GM21423 (cell line): ENCODE measurements at regions not wholly inside any gene's neighbourhood (a gene's known extent, or its start where the extent isn't known, plus 50 kb on each side); places are given as distances from the start of the nearest gene placed in this dataset.
"Not testable (repeated sequence)": the region's sequence is repeated elsewhere in the genome, so short reads cannot be mapped to it uniquely, and the experiment has no call there.

Source experiments
- ATAC-seq: cut with Tn5 transposase; IDR thresholded peaks from one replicate; pipeline ENCODE4 v1.9.1; 2021; ENCODE audit warnings: mild to moderate bottlenecking, moderate library complexity; ENCODE audit not compliant: unreplicated experiment

GRCh38 chr2:195228547-195228946 is 428.5 kb upstream of the SLC39A10 start:
- not testable (repeated sequence) for ATAC-seq

GRCh38 chr2:195214072-195214471 is 443.0 kb upstream of the SLC39A10 start:
- no peak for ATAC-seq

GRCh38 chr2:195212586-195212985 is 444.4 kb upstream of the SLC39A10 start:
- no peak for ATAC-seq

GRCh38 chr2:195202163-195202845 is 454.7 kb upstream of the SLC39A10 start:
- peak; percentile 72 for ATAC-seq

GRCh38 chr2:195199864-195200263 is 457.2 kb upstream of the SLC39A10 start:
- no peak for ATAC-seq

GRCh38 chr2:195181059-195181705 is 475.8 kb upstream of the SLC39A10 start:
- no peak for ATAC-seq

- no peak for ATAC-seq
Observed at GRCh38 chr2:195168369-195168768, 488.7 kb upstream of the SLC39A10 start.

GRCh38 chr2:195164930-195165329 is 492.1 kb upstream of the SLC39A10 start:
- ATAC-seq = no peak

- ATAC-seq = no peak
Observed at GRCh38 chr2:195162918-195163317, 494.1 kb upstream of the SLC39A10 start.

- ATAC-seq = no peak
Observed at GRCh38 chr2:195162194-195162593, 494.8 kb upstream of the SLC39A10 start.

GRCh38 chr2:195160963-195161362 is 496.1 kb upstream of the SLC39A10 start:
- no peak for ATAC-seq

- no peak for ATAC-seq
Observed at GRCh38 chr2:195151711-195152110, 505.3 kb upstream of the SLC39A10 start.

- no peak for ATAC-seq
Observed at GRCh38 chr2:195150819-195151218, 506.2 kb upstream of the SLC39A10 start.

GRCh38 chr2:195148004-195148403 is 509.0 kb upstream of the SLC39A10 start:
- ATAC-seq = no peak

GRCh38 chr2:195146761-195147541 is 510.1 kb upstream of the SLC39A10 start:
- no peak for ATAC-seq

- no peak for ATAC-seq
Observed at GRCh38 chr2:195138435-195138834, 518.6 kb upstream of the SLC39A10 start.

- not testable (repeated sequence) for ATAC-seq
Observed at GRCh38 chr2:195125889-195126288, 531.1 kb upstream of the SLC39A10 start.

GRCh38 chr2:195124391-195125079 is 532.5 kb upstream of the SLC39A10 start:
- no peak for ATAC-seq

- ATAC-seq = no peak
Observed at GRCh38 chr2:195122653-195123052, 534.4 kb upstream of the SLC39A10 start.

- ATAC-seq = no peak
Observed at GRCh38 chr2:195121341-195121740, 535.7 kb upstream of the SLC39A10 start.

GRCh38 chr2:195119231-195119630 is 537.8 kb upstream of the SLC39A10 start:
- no peak for ATAC-seq
